Hematopoietic multipotent progenitor cell treated with erythropoietin and hydrocortisone succinate and interleukin-3 and kit ligand, for 17 days (in vitro differentiated cells): ENCODE measurements at regions not wholly inside any gene's neighbourhood (a gene's known extent, or its start where the extent isn't known, plus 50 kb on each side); places are given as distances from the start of the nearest gene placed in this dataset.

ENCODE experiments used
- DNase-seq: peaks from one replicate; pipeline ENCODE4 v3.0.0-alpha.2; 2015; ENCODE audit warnings: low spot score

DNA sequence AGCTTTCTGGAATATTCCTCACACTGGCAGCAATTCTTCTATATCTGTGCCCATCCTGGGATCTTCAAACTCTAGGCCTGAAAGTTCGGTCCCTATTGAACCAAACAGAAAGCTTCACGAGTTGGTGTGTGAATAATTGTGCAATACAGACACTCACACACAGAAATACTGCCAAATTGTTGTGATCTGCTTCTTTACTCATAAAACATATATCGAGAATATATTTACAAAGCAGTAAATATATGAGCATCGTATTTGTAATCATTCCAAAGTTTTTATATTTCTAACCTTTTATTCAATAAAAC, 56.6 kb upstream of the BEX4 start:
- no peak for DNase-seq

DNA sequence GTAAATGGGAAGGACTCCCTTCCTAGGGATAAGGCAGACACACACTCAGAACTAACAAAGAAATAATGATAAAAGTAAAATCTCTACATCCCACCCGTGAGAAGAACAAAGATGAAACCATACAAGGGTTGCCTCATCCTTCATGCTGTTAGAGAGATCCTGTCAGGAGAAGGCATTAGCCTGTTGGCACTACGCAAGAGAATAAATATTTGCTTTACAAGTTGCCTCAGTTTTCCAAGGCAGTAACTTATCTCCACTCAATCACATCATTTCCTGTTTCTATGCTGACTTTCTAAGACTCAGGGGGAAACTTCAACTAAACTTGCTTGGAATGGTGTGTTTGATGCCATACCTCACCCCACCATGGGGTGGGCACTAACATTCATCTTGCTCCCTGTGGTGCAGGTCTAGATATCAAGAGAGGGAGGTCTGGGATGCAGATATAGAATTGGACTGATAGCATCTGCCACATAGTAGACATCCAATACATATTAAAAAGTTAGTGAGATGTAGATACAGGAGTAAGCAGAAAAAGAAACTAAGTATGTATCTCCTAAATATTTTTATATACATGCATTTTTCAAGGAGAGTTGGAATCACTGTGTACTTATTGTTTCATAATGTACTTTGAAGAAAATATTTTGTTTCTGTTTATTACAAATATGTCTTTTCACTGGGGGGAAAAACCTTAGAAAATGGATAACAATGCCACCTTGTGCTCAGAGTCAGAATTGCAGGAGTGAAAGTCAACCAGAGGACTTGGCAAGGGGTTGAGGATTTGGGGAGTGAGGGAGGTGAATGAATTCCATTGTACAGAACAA, 57.2 kb upstream of the BEX4 start:
- DNase-seq: peak; percentile 53

DNA sequence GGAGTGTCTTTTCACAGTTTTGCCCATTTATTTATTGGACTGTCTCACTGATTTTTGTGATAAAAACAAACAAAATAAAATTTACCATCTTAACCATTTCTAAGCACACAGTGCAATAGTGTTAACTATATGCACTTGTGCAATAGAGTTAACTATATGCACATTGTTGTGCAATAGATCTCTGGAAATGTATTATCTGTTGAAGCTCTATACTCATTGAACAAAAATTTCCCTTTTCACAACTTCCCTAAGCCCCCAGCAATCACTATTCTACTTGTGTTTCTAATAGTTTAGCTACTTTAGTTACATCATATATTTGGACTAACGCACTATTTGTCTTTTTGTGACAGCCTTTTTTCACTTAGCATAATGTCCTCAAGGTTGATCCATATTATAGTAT, 59.7 kb upstream of the BEX4 start:
- DNase-seq: no peak

DNA sequence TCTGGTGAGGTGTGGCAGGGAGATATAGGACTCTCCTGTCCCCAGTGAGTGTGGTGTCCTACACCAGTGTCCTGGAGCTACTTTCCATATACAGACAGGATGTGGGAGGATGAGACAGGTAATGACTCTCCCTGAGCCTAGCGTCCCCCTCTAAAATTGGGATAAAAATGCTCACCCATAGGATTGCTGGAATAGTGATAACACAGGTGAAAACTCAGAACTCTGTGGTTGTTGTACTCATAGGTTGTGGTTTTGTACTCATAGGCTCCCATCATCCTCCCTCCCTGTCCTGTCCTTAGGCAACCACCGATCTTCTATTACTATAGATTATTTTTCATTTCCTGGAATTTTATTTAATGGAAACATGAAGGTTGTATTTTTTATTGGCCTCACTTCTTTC, 60.7 kb upstream of the NXF3 start:
- no peak for DNase-seq

DNA sequence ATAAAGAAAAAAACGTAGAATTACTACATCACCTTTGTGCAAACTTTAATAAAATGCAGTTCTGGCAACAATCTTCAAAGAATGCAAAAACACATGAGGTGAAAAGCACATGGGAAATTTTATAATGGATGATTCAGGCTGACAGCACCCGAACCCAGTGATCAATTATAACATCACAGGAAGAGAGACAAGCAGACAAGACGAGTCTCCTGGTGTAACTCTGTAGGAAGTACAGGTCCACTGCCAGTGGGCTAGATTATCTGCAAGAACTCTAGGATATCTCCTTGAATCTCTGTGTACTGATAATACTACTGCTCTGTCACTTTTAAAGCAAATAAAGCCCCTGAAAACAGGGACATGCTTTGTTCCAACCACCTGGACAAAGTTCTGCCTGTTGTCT, 58.9 kb upstream of the NXF3 start:
- DNase-seq: no peak

GRCh38 chrX:103149652-103150051, 56.7 kb upstream of the NXF3 start:
- no peak for DNase-seq

DNA sequence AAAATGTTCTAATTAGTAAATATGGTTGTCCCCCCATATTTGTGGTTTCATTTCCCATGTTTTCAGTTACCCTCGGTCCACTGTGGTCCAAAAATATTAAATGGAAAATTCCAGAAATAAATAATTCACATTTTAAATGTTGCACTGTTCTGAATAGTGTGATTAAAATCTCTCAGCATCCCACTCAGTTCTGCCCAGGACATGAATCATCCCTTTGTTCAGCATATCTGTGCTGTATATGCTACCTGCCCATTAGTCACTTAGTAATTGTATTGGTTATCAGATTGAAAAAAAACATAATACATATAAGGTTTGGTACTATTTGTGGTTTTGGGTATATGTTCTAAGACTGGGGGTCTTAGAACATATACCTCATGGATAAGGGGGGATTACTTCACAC, 55.1 kb upstream of the NXF3 start:
- no peak for DNase-seq
